SJSA1 (cell line): ENCODE measurements at regions not wholly inside any gene's neighbourhood (a gene's known extent, or its start where the extent isn't known, plus 50 kb on each side); places are given as distances from the start of the nearest gene placed in this dataset.

Source experiments
- DNase-seq, 2 experiments: peaks; one replicate each; pipeline ENCODE4 v3.0.0-alpha.2; 2015 to 2020; ENCODE audit warnings: low spot score in 2 of 2, low read depth in 1 of 2
- H3K27ac ChIP-seq: fragments of 250-450 bp; sonication (Bioruptor Pico); 2 replicates; pipeline ENCODE4 v1.5.1; 2020; ENCODE audit warnings: mild to moderate bottlenecking, moderate library complexity
- H3K27me3 ChIP-seq: fragments of 250-450 bp; sonication (Bioruptor Pico); replicated peaks from 2 replicates; pipeline ENCODE4 v1.5.1; 2020; ENCODE audit warnings: mild to moderate bottlenecking, moderate library complexity
- H3K36me3 ChIP-seq: fragments of 250-450 bp; sonication (Bioruptor Pico); 2 replicates; pipeline ENCODE4 v1.5.1; 2020; ENCODE audit warnings: mild to moderate bottlenecking
- H3K4me1 ChIP-seq: fragments of 250-450 bp; sonication (Bioruptor Pico); replicated peaks from 2 replicates; pipeline ENCODE4 v1.6.1; 2021; ENCODE audit warnings: mild to moderate bottlenecking
- H3K4me3 ChIP-seq: fragments of 250-450 bp; sonication (Bioruptor Pico); 2 replicates; pipeline ENCODE4 v1.5.1; 2020; ENCODE audit warnings: mild to moderate bottlenecking
- H3K9me3 ChIP-seq: fragments of 250-450 bp; sonication (Bioruptor Pico); replicated peaks from 2 replicates; pipeline ENCODE4 v1.5.1; 2020; ENCODE audit warnings: mild to moderate bottlenecking

DNA sequence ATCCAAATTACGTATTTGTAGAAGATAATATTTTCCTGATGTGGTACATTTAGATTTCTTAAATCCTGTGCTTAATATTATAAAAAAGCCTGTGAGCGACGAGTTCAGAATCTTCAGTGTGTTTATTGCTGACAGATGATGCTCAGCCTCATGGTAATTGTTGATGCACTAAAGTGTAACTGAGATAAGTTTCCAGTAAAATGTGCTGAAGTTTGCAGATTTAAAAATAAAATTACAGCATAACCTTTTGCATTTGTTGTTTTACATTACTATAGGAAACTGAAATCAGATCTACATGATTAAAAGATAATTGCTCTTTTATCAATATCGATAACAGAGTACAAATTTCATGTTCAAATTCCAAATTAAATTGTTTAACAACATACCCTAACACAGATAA is 307.6 kb downstream of the FIGN start:
- H3K27ac ChIP-seq: no peak overlapping the region
- no peaks in the 10 kb centered on the region for H3K4me1 ChIP-seq
- no peak overlapping the region for H3K4me3 ChIP-seq
- H3K36me3 ChIP-seq: no peaks in the 10 kb centered on the region
- no peaks in the 10 kb centered on the region for H3K9me3 ChIP-seq
- no peak for DNase-seq
- no peaks in the 10 kb centered on the region for H3K27me3 ChIP-seq

DNA sequence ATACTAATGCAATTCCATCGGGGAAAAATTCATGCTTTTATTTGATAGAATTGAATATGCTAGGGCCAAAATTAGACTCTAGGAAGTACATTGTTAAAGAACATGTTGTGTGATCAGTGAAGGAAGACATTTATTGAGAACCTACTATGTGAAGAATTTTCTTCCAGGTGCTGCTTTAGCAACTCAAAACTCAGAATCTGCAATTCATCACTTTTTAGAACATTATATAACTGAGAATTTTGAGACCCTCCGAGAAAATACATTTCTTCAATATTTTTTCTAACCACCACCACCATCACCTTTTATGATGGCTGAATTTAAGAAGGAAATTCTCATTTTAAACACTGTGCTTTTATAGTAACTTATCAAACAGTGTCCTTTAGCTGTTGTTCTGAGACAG is 315.2 kb downstream of the FIGN start:
- Histone ChIP-seq H3K27me3 (no peaks in the 10 kb centered on the region), H3K27ac (no peak overlapping the region)
- DNase-seq: no peak

DNA sequence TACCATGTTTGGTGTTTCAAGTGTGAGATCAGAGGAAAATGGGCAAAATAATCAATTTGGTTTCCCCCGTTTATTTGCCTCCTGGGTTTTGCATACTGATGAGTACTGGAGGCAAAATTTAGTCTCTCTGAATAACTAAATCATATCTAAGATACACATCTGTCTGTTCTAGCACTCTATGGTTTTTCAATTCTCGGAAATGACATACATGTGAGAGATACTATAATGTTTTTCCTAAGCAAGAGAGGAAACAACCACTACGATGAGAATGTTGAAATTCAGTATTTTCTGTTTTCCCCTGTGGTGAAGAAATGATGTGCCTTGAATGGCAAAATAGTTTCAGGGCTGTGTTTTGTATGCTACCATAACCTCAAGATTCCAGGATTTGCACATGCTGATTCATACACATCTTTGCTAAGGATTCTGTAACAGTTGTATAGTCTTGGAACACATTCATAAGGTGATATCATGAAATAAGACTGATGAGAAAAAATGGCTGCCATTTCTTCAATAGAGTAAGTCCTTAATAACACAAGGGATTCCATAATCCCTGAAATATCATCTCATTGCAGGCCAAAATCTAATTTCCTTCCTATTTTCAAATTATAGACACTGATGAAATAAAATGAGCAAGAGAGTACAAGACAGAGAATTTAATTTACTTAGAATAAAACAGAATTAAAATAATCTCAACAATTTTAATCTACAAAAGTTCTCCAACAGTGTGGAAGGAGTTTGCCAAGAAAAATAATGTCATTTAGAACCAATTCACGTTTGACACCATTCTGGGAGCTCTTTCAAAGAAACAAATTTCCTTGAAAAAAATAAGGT is 316.6 kb downstream of the FIGN start:
- DNase-seq: no peak
- Histone ChIP-seq H3K36me3 (no peaks in the 10 kb centered on the region), H3K9me3 (no peaks in the 10 kb centered on the region), H3K4me1 (no peaks in the 10 kb centered on the region), H3K27me3 (no peaks in the 10 kb centered on the region), H3K4me3 (no peak overlapping the region), H3K27ac (no peak overlapping the region)

More for the DNA sequence above, 315.2 kb downstream of the FIGN start:
- Histone ChIP-seq H3K4me3 (no peak overlapping the region), H3K9me3 (no peaks in the 10 kb centered on the region), H3K4me1 (no peaks in the 10 kb centered on the region), H3K36me3 (no peaks in the 10 kb centered on the region)

DNA sequence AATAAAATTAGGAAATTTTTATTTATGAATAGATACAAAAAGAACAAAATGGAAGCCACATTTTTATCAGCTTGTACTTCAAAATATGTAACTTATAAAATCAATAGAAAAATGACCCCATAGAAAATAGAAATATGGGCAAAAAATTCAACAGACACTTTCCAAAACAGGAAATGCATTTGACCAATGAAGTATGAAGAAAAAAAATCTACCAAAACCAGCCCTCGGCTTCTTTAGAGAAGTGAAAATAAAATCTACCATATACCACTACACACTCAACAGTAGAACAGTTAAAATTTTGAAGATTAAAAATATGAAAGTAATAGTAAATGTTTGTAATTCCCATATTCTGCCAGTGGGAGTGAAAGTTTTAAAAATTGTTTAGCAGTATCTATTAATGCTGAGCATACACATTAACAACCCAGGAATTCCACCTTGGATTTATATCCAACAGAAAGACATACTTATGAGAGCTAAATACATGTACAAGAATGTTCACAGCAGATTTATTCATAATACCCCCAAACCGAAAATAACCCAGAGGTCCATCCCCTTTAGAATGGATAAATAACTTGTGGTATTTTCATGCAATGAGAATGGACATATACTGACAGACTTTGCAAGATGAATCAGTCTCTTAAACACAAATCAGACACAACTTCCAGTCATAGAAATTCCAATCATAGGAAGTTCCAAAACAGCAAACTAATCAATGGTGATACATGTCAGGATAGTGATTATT is 318.0 kb downstream of the FIGN start:
- no peaks in the 10 kb centered on the region for H3K4me1 ChIP-seq
- H3K27ac ChIP-seq: no peak overlapping the region
- H3K36me3 ChIP-seq: no peaks in the 10 kb centered on the region
- no peak overlapping the region for H3K4me3 ChIP-seq
- no peaks in the 10 kb centered on the region for H3K27me3 ChIP-seq
- H3K9me3 ChIP-seq: no peaks in the 10 kb centered on the region
- DNase-seq: no peak

DNA sequence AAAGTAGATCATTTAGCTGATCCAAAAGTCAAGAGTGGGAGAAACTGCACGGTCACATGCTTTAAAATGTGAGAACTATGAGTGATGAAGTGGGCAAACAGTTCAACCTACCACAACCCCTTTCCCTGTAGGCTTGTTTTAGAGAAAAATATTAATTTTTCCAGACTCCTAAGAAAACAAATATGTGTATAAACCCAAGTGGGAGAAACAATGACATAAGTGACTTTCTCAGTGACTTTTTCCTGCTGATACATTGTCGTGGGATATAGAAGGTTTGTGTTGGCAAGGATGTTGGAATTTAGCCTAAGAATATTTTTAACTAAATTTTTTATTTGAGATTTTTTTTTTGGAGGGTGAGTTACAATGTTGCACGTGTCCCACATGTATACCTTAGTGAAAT is 321.7 kb downstream of the FIGN start:
- no peak for DNase-seq
- Histone ChIP-seq H3K4me3 (no peak overlapping the region), H3K36me3 (no peaks in the 10 kb centered on the region), H3K27ac (no peak overlapping the region), H3K4me1 (no peaks in the 10 kb centered on the region), H3K27me3 (no peaks in the 10 kb centered on the region), H3K9me3 (no peaks in the 10 kb centered on the region)

DNA sequence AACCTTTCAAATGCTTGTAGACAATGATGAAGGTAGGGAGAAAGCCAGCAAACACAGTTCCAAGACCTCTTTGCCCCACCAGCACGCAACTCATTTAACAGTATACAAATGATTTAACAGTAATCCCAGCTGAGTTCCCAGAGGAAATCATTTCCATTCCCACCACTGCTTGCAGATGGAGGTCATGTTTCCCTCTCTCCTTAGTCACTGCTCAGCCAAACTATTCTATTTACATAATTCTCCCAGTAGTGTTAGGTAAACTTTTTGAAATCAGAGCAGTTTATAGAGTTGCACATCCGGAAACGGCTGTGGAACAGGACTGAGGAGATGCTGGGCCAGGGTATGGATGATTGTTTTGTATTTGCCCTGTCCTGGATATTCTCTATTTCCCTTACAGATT is 328.5 kb downstream of the FIGN start:
- no peaks in the 10 kb centered on the region for H3K36me3 ChIP-seq
- no peak for DNase-seq
- H3K27ac ChIP-seq: no peak overlapping the region
- no peaks in the 10 kb centered on the region for H3K27me3 ChIP-seq
- H3K4me1 ChIP-seq: no peaks in the 10 kb centered on the region
- H3K9me3 ChIP-seq: no peaks in the 10 kb centered on the region
- H3K4me3 ChIP-seq: no peak overlapping the region

DNA sequence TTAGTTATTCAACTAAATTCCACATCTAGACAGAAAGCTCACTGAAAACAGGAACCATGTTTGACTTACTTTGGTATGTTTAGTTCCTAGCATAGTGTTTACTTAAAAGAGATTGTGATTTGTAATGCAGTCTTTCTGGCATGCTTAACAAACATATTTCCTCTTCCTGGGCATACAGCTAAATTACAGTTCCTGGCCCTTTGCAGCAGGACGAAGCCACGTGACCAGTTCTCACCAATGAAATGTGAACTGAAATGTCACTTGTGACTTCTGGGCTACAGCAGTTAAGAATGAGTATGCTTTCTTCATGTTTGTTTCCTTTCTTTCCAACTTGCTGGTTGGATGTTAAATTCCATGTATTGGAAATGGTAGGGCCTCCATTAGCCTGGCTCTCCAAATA is 330.5 kb downstream of the FIGN start:
- H3K27ac ChIP-seq: no peak overlapping the region
- no peaks in the 10 kb centered on the region for H3K9me3 ChIP-seq
- no peaks in the 10 kb centered on the region for H3K27me3 ChIP-seq
- H3K36me3 ChIP-seq: no peaks in the 10 kb centered on the region
- no peaks in the 10 kb centered on the region for H3K4me1 ChIP-seq
- H3K4me3 ChIP-seq: no peak overlapping the region
- DNase-seq: no peak

DNA sequence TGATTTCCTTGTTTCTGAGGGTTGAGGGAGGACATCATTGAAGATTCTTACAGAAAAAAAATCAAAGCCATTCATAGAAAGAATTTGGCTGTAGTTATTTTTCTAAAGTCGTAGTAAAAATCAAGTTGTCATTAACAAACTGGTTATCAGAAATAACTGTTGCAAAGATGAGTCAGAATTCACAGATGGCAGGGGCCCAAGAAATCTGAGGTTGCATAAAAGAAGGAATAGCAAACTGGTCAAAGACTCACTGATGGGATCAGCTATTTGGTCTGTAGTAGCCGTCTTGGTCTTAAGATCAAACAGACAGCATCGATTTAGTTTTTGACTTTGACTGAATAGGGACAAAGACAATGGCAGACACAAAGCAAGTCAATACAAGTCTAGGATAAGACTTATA is 334.3 kb downstream of the FIGN start:
- DNase-seq: no peak
- no peaks in the 10 kb centered on the region for H3K9me3 ChIP-seq
- H3K36me3 ChIP-seq: no peaks in the 10 kb centered on the region
- no peaks in the 10 kb centered on the region for H3K4me1 ChIP-seq
- H3K4me3 ChIP-seq: no peak overlapping the region
- no peaks in the 10 kb centered on the region for H3K27me3 ChIP-seq
- H3K27ac ChIP-seq: no peak overlapping the region

DNA sequence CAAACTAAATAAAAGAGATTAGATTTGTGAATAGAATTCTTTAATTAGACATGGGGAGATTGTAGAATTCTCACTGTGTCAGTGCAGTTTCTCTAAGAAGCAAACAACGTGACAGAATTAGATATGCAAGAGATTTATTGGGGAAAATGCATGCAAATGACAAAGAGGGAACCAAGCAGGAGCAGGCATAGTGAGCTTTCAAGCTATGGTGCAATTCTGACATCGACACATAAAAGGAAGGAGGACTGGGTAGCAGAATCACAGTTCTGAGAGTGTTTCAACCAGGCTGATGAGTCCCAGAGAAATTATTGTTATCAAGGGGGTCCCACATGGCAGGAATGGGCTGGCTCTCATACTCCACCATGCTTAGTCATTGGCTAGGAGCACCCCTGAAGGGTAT is 338.4 kb downstream of the FIGN start:
- no peak overlapping the region for H3K27ac ChIP-seq
- no peak for DNase-seq
- no peaks in the 10 kb centered on the region for H3K36me3 ChIP-seq
- H3K4me3 ChIP-seq: no peak overlapping the region
- no peaks in the 10 kb centered on the region for H3K27me3 ChIP-seq
- H3K9me3 ChIP-seq: no peaks in the 10 kb centered on the region
- no peaks in the 10 kb centered on the region for H3K4me1 ChIP-seq

DNA sequence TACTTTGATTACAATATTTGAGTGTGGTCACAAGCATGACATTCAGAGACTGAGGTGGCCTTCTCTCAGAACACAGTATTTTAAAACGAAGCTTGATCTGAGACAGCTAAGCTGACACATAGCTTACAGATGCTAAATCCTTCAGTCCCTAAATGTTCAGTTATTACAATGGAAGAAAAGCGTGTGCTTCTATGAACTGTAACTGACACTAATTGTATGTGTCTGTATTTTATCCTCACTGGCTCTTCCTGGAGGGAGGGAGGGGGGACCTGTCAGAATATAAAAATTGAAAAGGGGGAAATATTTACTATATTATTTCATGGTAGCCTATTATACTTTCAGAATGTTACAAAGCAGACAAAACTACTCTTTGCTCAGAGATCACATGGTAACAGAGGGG is 340.2 kb downstream of the FIGN start:
- H3K27ac ChIP-seq: no peak overlapping the region
- H3K4me1 ChIP-seq: no peaks in the 10 kb centered on the region
- H3K4me3 ChIP-seq: no peak overlapping the region
- no peaks in the 10 kb centered on the region for H3K27me3 ChIP-seq
- no peaks in the 10 kb centered on the region for H3K36me3 ChIP-seq
- no peaks in the 10 kb centered on the region for H3K9me3 ChIP-seq
- no peak for DNase-seq

DNA sequence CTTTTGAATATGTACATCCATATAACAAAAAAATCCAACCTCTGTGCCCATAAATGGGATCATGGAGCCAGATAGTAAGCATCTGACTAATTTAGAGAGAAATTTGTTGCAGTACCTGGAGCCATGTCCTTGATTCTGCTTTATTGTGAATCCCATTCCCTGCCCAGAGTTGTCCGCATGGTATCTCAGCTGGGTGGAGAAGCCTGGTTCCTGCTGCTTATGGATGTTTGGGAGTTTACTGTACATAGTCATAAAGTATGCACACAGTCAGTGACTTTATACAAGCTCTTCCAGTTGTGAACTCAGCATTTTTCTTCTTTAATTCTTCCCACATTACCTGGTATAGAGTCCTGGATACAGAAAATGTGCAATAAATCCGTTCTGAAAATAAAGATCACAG is 346.0 kb downstream of the FIGN start:
- no peaks in the 10 kb centered on the region for H3K27me3 ChIP-seq
- no peak for DNase-seq
- H3K36me3 ChIP-seq: no peaks in the 10 kb centered on the region
- no peak overlapping the region for H3K27ac ChIP-seq
- H3K9me3 ChIP-seq: no peaks in the 10 kb centered on the region
- no peaks in the 10 kb centered on the region for H3K4me1 ChIP-seq
- no peak overlapping the region for H3K4me3 ChIP-seq

DNA sequence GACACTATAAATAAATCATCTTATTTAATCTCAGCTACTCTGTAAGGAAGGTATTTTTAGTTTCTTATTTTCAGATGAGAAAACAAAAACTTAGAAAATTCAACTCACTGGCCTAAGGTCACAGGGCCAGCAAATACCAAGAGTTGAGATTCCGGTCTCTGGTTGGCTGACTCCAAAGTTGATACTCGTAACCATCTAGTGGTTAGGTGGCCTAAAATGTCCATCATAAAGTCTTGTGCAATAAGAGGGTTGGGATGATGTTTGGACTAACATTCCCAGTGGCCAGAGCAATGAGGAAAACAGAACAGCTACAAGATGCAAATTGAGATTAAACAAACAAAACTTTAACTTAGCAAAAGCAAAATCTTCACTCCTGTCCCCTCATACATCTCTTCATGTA is 360.3 kb downstream of the FIGN start:
- Histone ChIP-seq H3K4me3 (no peak overlapping the region), H3K36me3 (no peaks in the 10 kb centered on the region), H3K4me1 (no peaks in the 10 kb centered on the region), H3K9me3 (no peaks in the 10 kb centered on the region), H3K27me3 (no peaks in the 10 kb centered on the region), H3K27ac (no peak overlapping the region)
- no peak for DNase-seq

DNA sequence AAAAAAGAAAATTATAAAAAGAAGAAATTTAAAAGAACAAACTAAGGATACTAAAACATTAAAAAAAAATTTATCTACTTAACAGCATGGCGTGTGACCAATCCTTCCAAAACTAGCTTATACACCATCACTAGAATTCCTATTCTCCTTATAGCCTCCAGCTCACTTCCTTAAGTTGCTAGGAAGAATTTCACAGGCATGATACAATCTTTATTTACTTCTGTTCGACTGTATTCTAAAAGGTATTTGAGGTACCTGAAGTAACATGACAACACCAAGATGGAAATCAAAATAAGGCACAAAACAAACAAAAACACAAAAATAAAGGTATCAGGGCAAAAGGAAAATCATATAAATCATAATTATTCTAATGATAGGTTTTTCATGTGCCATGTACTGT is 360.7 kb downstream of the FIGN start:
- Histone ChIP-seq H3K36me3 (no peaks in the 10 kb centered on the region), H3K27ac (no peak overlapping the region), H3K9me3 (no peaks in the 10 kb centered on the region), H3K4me1 (no peaks in the 10 kb centered on the region), H3K4me3 (no peak overlapping the region), H3K27me3 (no peaks in the 10 kb centered on the region)
- no peak for DNase-seq

DNA sequence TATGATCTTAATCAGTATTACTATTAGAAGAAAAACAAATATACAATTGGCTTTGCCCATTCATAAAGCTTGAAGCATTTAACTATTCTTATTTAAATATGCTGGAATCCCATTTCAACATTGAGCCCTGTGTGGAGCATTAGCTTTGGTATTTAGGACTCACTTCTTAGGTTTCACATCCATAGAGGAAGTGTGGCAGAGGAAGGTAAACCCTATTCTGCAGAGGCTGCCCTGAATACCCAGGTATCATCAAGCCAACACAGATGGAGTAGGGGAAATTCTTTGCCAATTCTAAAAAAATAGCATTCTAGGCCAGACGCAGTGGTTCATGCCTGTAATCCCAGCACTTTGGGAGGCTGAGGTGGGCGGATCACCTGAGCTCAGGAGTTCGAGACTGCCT is 361.5 kb downstream of the FIGN start:
- Histone ChIP-seq H3K27me3 (no peaks in the 10 kb centered on the region), H3K4me1 (no peaks in the 10 kb centered on the region), H3K9me3 (no peaks in the 10 kb centered on the region), H3K36me3 (no peaks in the 10 kb centered on the region), H3K4me3 (no peak overlapping the region), H3K27ac (no peak overlapping the region)
- no peak for DNase-seq
